Activated naive CD8-positive, alpha-beta T cell treated with anti-CD3 and anti-CD28 coated beads, Interleukin-2, amount 10 ng/mL, durations not matched to agents 7 days and 5 days (primary cell): ENCODE measurements at regions not wholly inside any gene's neighbourhood (a gene's known extent, or its start where the extent isn't known, plus 50 kb on each side); places are given as distances from the start of the nearest gene placed in this dataset.
"Not testable (repeated sequence)": the region's sequence is repeated elsewhere in the genome, so short reads cannot be mapped to it uniquely, and the experiment has no call there.

Source experiments
- ATAC-seq: fragments of 150-1000 bp; cut with Tn5 transposase; one replicate; pipeline ENCODE4 v1.10.0; 2021; ENCODE audit warnings: low read depth, moderate library complexity
- POLR2A ChIA-PET: fragments of 350-600 bp; sonication (Branson Sonifier 250); formaldehyde crosslinking; loops from one replicate; lab custom pipeline; 2021; ENCODE audit warnings: antibody characterized with exemption; lab: Charles Lee
- DNase-seq: peaks from one replicate; pipeline ENCODE4 v3.0.0; 2021
- H3K27ac Mint-ChIP-seq: one replicate; pipeline ENCODE4 v1.8.0; 2022; ENCODE audit warnings: mild to moderate bottlenecking, mixed read lengths
- H3K27me3 Mint-ChIP-seq: one replicate; pipeline ENCODE4 v1.8.0; 2022; ENCODE audit warnings: mild to moderate bottlenecking, moderate library complexity, mixed read lengths
- H3K36me3 Mint-ChIP-seq: one replicate; pipeline ENCODE4 v1.8.0; 2021; ENCODE audit warnings: mild to moderate bottlenecking, mixed read lengths
- H3K4me1 Mint-ChIP-seq: one replicate; pipeline ENCODE4 v1.8.0; 2021; ENCODE audit warnings: mixed read lengths
- H3K4me3 Mint-ChIP-seq: one replicate; pipeline ENCODE4 v1.8.0; 2022; ENCODE audit warnings: mild to moderate bottlenecking, moderate library complexity, mixed read lengths
- H3K9me3 Mint-ChIP-seq: one replicate; pipeline ENCODE4 v1.8.0; 2021; ENCODE audit warnings: mixed read lengths

GRCh38 chr2:187874786-187875185 is 320.6 kb upstream of the TFPI start:
- DNase-seq = no peak
- ATAC-seq = no peak
- peaks cover 2% of the 10 kb centered on the region for H3K27me3 Mint-ChIP-seq
- no peak overlapping the region for H3K27ac Mint-ChIP-seq
- POLR2A ChIA-PET = no interaction called here
- no peak overlapping the region for H3K4me3 Mint-ChIP-seq
- H3K36me3 Mint-ChIP-seq = no peaks in the 10 kb centered on the region
- no peaks in the 10 kb centered on the region for H3K4me1 Mint-ChIP-seq
- no peaks in the 10 kb centered on the region for H3K9me3 Mint-ChIP-seq

DNA sequence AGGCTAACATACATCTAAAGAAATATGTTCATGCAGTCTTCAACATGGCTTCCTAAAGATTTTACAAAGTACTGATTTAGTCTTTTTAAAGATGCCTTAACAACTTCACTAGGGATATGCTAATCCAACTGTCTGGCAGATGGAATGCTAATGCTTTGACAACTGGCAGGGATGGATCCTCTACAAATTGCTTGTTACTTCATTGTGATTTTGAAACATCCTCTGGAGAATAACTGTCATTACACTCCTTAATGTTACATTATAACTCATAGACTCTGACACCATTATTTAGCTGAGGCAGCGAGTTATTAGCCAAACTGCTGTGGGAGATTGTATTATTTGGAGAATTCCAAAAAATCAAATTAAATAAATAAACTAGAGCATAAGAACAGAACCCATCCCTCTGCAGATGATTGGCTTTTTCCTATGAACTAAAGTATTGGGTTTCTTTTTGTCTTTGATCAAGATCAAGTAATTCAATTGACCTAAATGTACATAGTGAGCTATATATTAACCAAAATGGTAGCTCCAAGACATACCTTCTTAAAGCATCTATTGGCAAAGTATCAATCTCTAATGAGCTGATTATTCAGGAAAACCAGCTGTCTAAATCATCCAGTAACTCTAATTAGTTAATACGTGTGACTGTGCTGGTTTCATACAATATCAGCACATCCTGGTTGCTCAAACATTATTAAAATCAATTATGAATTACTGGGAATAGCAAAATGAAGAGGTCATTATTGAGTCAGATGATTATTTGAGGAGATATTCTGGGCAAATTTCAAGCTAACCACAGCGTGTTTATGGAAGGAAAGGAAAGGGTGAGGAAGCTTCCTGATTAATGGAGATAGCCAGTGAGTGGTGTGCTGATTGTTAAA is 321.3 kb upstream of the TFPI start:
- Mint-ChIP-seq H3K36me3 (no peaks in the 10 kb centered on the region), H3K27ac (no peak overlapping the region), H3K27me3 (peaks cover 2% of the 10 kb centered on the region), H3K4me1 (no peaks in the 10 kb centered on the region), H3K4me3 (no peak overlapping the region), H3K9me3 (no peaks in the 10 kb centered on the region)
- ATAC-seq (no peak), DNase-seq (no peak)
- POLR2A ChIA-PET = no interaction called here

DNA sequence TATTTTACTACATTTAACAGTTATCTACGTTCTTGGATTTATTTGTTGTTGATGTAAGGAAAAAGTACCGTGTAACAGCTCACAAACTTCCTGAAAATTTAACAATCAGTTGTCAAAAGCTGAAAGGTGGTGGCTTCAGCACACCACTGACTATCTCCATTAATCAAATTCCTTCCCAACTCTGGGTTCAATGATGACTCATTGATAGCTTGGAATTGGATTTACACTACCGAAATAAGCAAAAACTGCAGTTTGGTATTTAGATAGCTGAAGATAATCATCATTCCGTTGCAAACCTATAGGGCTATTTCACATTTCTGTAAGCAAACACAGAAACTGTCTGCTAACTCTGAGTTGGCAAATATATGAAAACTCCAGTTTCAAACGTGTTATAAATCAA is 322.3 kb upstream of the TFPI start:
- peaks cover 2% of the 10 kb centered on the region for H3K27me3 Mint-ChIP-seq
- no peak overlapping the region for H3K4me3 Mint-ChIP-seq
- POLR2A ChIA-PET = no interaction called here
- DNase-seq (no peak), ATAC-seq (no peak)
- H3K36me3 Mint-ChIP-seq = no peaks in the 10 kb centered on the region
- H3K4me1 Mint-ChIP-seq = no peaks in the 10 kb centered on the region
- H3K27ac Mint-ChIP-seq = no peak overlapping the region
- H3K9me3 Mint-ChIP-seq = no peaks in the 10 kb centered on the region

DNA sequence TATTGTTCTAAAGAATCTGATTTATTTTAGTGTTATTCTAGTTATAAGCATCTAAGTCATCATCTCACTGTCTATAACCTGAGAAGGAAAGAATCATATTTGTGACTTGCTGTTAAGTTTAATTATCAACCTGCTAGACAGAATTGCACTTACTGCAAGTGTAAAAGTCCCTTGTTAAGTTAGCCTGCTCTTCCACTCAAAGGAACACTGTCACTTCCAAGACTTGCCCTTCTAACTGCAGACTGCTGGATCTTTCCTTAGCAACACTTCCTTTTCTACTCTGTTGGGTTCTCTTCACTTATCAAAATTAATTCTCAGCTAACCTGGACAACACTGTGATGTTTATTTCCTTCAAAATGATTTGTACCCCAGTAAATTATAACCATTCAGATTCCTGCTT is 323.2 kb upstream of the TFPI start:
- Mint-ChIP-seq H3K4me3 (no peak overlapping the region), H3K9me3 (no peaks in the 10 kb centered on the region)
- POLR2A ChIA-PET = no interaction called here

GRCh38 chr2:187878112-187878511 is 323.9 kb upstream of the TFPI start:
- POLR2A ChIA-PET = no interaction called here
- H3K27ac Mint-ChIP-seq = no peak overlapping the region
- DNase-seq (no peak), ATAC-seq (no peak)
- H3K4me3 Mint-ChIP-seq = no peak overlapping the region
- H3K36me3 Mint-ChIP-seq = no peaks in the 10 kb centered on the region
- H3K9me3 Mint-ChIP-seq = no peaks in the 10 kb centered on the region
- no peaks in the 10 kb centered on the region for H3K4me1 Mint-ChIP-seq
- H3K27me3 Mint-ChIP-seq = peaks cover 2% of the 10 kb centered on the region

More for the DNA sequence above, 323.2 kb upstream of the TFPI start:
- H3K36me3 Mint-ChIP-seq = no peaks in the 10 kb centered on the region
- no peak overlapping the region for H3K27ac Mint-ChIP-seq
- H3K4me1 Mint-ChIP-seq = no peaks in the 10 kb centered on the region
- H3K27me3 Mint-ChIP-seq = peaks cover 2% of the 10 kb centered on the region
- DNase-seq (no peak), ATAC-seq (no peak)

- ATAC-seq = no peak
- POLR2A ChIA-PET = no interaction called here
- Mint-ChIP-seq H3K9me3 (no peaks in the 10 kb centered on the region), H3K36me3 (no peaks in the 10 kb centered on the region), H3K4me3 (no peak overlapping the region), H3K4me1 (no peaks in the 10 kb centered on the region), H3K27me3 (no peaks in the 10 kb centered on the region), H3K27ac (no peak overlapping the region)
- DNase-seq = no peak
Measured at GRCh38 chr2:187879491-187879890, 325.3 kb upstream of the TFPI start.

- no peaks in the 10 kb centered on the region for H3K9me3 Mint-ChIP-seq
- no peak for DNase-seq
- H3K27me3 Mint-ChIP-seq = no peaks in the 10 kb centered on the region
- no peak for ATAC-seq
- no peak overlapping the region for H3K4me3 Mint-ChIP-seq
- no peaks in the 10 kb centered on the region for H3K36me3 Mint-ChIP-seq
- no peak overlapping the region for H3K27ac Mint-ChIP-seq
- POLR2A ChIA-PET = no interaction called here
- no peaks in the 10 kb centered on the region for H3K4me1 Mint-ChIP-seq
Measured at GRCh38 chr2:187884003-187884402, 329.8 kb upstream of the TFPI start.

DNA sequence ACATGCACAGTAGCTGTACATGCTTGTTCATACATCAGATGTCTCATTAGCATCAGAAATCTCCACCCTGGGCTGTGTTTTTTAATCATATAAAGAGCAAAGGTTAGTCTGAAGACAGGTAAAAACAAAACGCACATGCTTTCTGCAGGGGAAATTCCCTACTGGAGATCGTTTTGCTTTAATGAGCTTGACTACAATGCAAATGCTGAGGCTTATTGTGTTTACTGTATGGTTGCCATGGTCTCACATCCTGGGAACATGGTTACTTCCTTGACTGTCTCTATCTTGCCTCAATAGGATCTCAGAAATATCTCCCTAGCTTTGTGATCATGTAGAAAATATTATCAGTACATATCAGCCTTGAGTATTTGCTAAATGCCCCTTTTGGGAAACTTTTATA is 336.5 kb upstream of the TFPI start:
- H3K4me1 Mint-ChIP-seq = no peaks in the 10 kb centered on the region
- H3K4me3 Mint-ChIP-seq = no peak overlapping the region
- H3K9me3 Mint-ChIP-seq = no peaks in the 10 kb centered on the region

GRCh38 chr2:187900021-187900420 is 345.8 kb upstream of the TFPI start:
- no peak overlapping the region for H3K27ac Mint-ChIP-seq
- no peaks in the 10 kb centered on the region for H3K9me3 Mint-ChIP-seq
- ATAC-seq = no peak
- H3K27me3 Mint-ChIP-seq = peaks cover 1% of the 10 kb centered on the region
- POLR2A ChIA-PET = no interaction called here
- H3K36me3 Mint-ChIP-seq = no peaks in the 10 kb centered on the region
- DNase-seq = no peak
- H3K4me1 Mint-ChIP-seq = no peaks in the 10 kb centered on the region
- H3K4me3 Mint-ChIP-seq = no peak overlapping the region

More for the DNA sequence above, 336.5 kb upstream of the TFPI start:
- Mint-ChIP-seq H3K36me3 (no peaks in the 10 kb centered on the region), H3K27ac (no peak overlapping the region), H3K27me3 (no peaks in the 10 kb centered on the region)
- ATAC-seq (no peak), DNase-seq (no peak)
- POLR2A ChIA-PET = no interaction called here

- POLR2A ChIA-PET = no interaction called here
- ATAC-seq (no peak), DNase-seq (no peak)
- H3K9me3 Mint-ChIP-seq = no peaks in the 10 kb centered on the region
- H3K4me3 Mint-ChIP-seq = no peak overlapping the region
- H3K27ac Mint-ChIP-seq = no peak overlapping the region
- H3K4me1 Mint-ChIP-seq = no peaks in the 10 kb centered on the region
- H3K27me3 Mint-ChIP-seq = peaks cover 1% of the 10 kb centered on the region
- H3K36me3 Mint-ChIP-seq = no peaks in the 10 kb centered on the region
Measured at GRCh38 chr2:187906021-187906420, 351.8 kb upstream of the TFPI start.

- ATAC-seq, POLR2A ChIA-PET, H3K27me3 Mint-ChIP-seq, H3K9me3 Mint-ChIP-seq, H3K4me3 Mint-ChIP-seq, DNase-seq, H3K4me1 Mint-ChIP-seq, H3K27ac Mint-ChIP-seq, H3K36me3 Mint-ChIP-seq: not testable (repeated sequence)
Measured at GRCh38 chr2:187910922-187911321, 356.7 kb upstream of the TFPI start.

DNA sequence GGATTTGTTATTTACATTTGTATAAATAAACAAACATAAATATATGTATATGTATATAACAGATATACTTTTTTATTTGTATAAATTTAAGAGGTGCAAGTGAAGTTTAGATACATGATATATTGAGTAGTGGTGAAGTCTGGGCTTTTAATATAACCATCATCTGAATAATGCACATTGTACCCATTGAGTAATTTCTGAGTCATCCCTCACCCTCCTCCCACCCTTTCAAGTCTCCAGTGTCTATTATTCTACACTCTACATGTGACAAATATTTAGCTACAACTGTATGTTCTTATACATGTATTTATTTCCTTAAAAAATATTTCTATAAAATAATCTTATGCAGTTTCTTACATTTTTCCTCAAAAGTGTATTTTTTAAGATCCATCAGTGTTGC is 358.7 kb upstream of the TFPI start:
- no peak overlapping the region for H3K27ac Mint-ChIP-seq
- H3K27me3 Mint-ChIP-seq = peaks cover 3% of the 10 kb centered on the region
- no peak for DNase-seq
- H3K4me3 Mint-ChIP-seq = no peak overlapping the region
- POLR2A ChIA-PET = no interaction called here
- no peak for ATAC-seq
- H3K4me1 Mint-ChIP-seq = no peaks in the 10 kb centered on the region
- no peaks in the 10 kb centered on the region for H3K9me3 Mint-ChIP-seq
- H3K36me3 Mint-ChIP-seq = no peaks in the 10 kb centered on the region

DNA sequence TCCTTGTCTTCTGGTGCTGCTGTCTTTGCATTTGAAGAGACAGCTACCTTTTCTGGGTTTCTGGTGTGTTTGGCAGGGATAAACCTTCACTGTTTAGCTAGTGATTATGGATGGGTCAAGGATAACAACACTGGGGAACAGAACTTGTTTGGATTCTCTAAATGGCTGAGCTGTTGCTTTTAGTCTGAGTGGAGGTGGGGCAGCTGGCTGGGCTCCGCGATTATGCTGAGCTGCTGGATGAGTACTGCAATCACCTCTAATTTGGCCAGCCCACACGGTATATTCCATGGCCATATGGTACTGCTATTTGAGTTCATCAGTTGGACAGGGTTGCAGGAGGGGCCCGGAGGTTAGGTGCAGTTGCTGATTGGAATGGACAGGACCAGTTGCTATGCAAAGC is 361.6 kb upstream of the TFPI start:
- DNase-seq = no peak
- Mint-ChIP-seq H3K27me3 (peaks cover 3% of the 10 kb centered on the region), H3K9me3 (no peaks in the 10 kb centered on the region), H3K36me3 (no peaks in the 10 kb centered on the region), H3K27ac (no peak overlapping the region), H3K4me3 (no peak overlapping the region), H3K4me1 (no peaks in the 10 kb centered on the region)
- POLR2A ChIA-PET = no interaction called here
- no peak for ATAC-seq

DNA sequence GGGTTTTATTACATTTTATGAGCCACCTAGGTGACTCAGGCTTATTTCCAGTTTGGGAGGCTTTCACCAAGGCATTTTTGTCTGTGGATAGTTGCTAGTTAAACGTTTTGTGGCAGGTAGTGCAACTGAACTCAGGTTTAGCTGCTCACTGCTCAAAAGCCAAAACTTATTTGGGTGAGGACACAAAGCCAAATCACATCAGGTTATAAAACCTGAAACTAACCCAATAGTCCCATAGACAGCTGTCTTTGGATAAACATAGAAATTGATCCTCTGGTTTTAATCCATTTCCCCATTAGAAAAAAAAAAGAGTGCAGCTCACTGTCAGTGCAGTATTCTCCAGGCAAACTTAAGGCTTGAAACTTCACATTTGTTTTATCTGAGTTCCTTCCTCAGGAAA is 362.6 kb upstream of the TFPI start:
- H3K36me3 Mint-ChIP-seq = no peaks in the 10 kb centered on the region
- POLR2A ChIA-PET = no interaction called here
- no peaks in the 10 kb centered on the region for H3K9me3 Mint-ChIP-seq
- ATAC-seq = no peak
- no peak for DNase-seq
- H3K27me3 Mint-ChIP-seq = peaks cover 3% of the 10 kb centered on the region
- H3K4me3 Mint-ChIP-seq = no peak overlapping the region
- H3K4me1 Mint-ChIP-seq = no peaks in the 10 kb centered on the region
- H3K27ac Mint-ChIP-seq = no peak overlapping the region
